Suprapubic skin (tissue), 4 donors: ENCODE measurements at regions not wholly inside any gene's neighbourhood (a gene's known extent, or its start where the extent isn't known, plus 50 kb on each side); places are given as distances from the start of the nearest gene placed in this dataset.
A peak's percentile ranks its signal among the peaks of the same experiment; 100 is the strongest.

ENCODE experiments used
- DNase-seq, 2 donors: peaks; one replicate each; pipeline ENCODE4 v3.0.0-alpha.2; 2019; ENCODE audit warnings: low spot score in 2 of 2
- H3K27ac ChIP-seq: fragments of 200-600 bp; sonication (generic); one replicate; pipeline ENCODE4 v1.5.1; 2019
- H3K27me3 ChIP-seq: fragments of 200-600 bp; sonication (generic); one replicate; pipeline ENCODE4 v1.5.1; 2019
- H3K36me3 ChIP-seq: fragments of 200-600 bp; sonication (generic); one replicate; pipeline ENCODE4 v1.5.1; 2019
- H3K4me1 ChIP-seq: fragments of 200-600 bp; sonication (generic); one replicate; pipeline ENCODE4 v1.5.1; 2019
- H3K4me3 ChIP-seq: fragments of 200-600 bp; sonication (generic); one replicate; pipeline ENCODE4 v1.5.1; 2019; ENCODE audit warnings: mild to moderate bottlenecking
- H3K9me3 ChIP-seq: fragments of 200-600 bp; sonication (generic); one replicate; pipeline ENCODE4 v1.5.1; 2019
- CTCF ChIP-seq, 2 donors: fragments of 200-600 bp in 1 of 2; fragments of 450-650 bp in 1 of 2; sonication (generic) in 1 of 2; IDR thresholded peaks; one replicate each; pipeline ENCODE4 v1.5.1; 2016 to 2019; ENCODE audit warnings: antibody characterized with exemption in 2 of 2, mild to moderate bottlenecking in 1 of 2, moderate library complexity in 1 of 2
- EP300 ChIP-seq: sonication (generic); formaldehyde crosslinking; IDR thresholded peaks from one replicate; pipeline ENCODE4 v1.6.1; 2017; ENCODE audit warnings: antibody characterized with exemption
- POLR2A ChIP-seq, 2 donors: fragments of 450-650 bp; IDR thresholded peaks; one replicate each; pipeline ENCODE4 v1.6.1; 2017; ENCODE audit warnings: antibody characterized with exemption in 2 of 2, mild to moderate bottlenecking in 2 of 2, moderate library complexity in 2 of 2
- POLR2AphosphoS5 ChIP-seq, 3 donors: sonication (generic); formaldehyde crosslinking; IDR thresholded peaks; one replicate each; pipeline ENCODE4 v1.6.1; 2017; ENCODE audit warnings: antibody characterized with exemption in 3 of 3
- WGBS: methylation state at CpG from one replicate; pipeline ENCODE4 v1.1.5; 2018; 5-methylcytosine and 5-hydroxymethylcytosine counted together

- no peak for TF ChIP-seq POLR2A (IDR thresholded peaks at IDR 0.05)
- no peak for TF ChIP-seq POLR2AphosphoS5 (IDR thresholded peaks at IDR 0.05)
- H3K4me1 ChIP-seq = peaks cover 4% of the 10 kb centered on the region
- no peaks in the 10 kb centered on the region for H3K9me3 ChIP-seq
- DNase-seq = no peak
- H3K36me3 ChIP-seq = no peaks in the 10 kb centered on the region
- H3K4me3 ChIP-seq = no peak overlapping the region
- WGBS = 80% methylated on average over 5 of the region's 5 CpGs
- no peaks in the 10 kb centered on the region for H3K27me3 ChIP-seq
- H3K27ac ChIP-seq = no peak overlapping the region
Observed at GRCh38 chr14:71395151-71395604, 487.9 kb downstream of the PCNX1 start.

DNA sequence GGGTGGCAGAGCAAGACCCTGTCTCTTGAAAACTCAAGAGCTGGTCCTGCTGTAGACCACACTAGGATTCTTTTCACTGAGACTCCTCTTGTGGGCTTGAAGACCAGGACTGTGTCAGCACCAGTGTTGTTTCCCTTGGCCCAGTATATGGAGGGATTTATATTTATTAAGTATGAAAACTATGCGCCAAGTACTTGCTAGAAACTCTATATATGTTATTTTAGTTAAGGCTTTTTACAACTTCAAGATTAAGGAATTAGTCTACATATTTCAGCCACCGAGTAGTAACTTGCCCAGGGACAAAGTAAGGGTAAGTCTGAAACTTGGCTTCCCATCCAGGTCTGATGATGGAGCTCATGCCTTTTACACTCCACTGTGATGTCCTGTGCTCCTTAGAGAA lies 488.4 kb downstream of the PCNX1 start:
- Histone ChIP-seq H3K4me1 (peaks cover 4% of the 10 kb centered on the region), H3K9me3 (no peaks in the 10 kb centered on the region), H3K27ac (no peak overlapping the region), H3K36me3 (no peaks in the 10 kb centered on the region), H3K4me3 (no peak overlapping the region), H3K27me3 (no peaks in the 10 kb centered on the region)
- 82% methylated on average over 2 of the region's 2 CpGs for WGBS
- TF ChIP-seq POLR2A (IDR thresholded peaks at IDR 0.05) = no peak
- TF ChIP-seq CTCF (IDR thresholded peaks at IDR 0.05) = no peak
- TF ChIP-seq POLR2AphosphoS5 (IDR thresholded peaks at IDR 0.05) = no peak
- TF ChIP-seq EP300 = no peak
- DNase-seq = no peak

GRCh38 chr14:71396050-71396677 lies 488.9 kb downstream of the PCNX1 start:
- H3K27ac ChIP-seq = no peak overlapping the region
- H3K4me1 ChIP-seq = peaks cover 9% of the 10 kb centered on the region
- no peaks in the 10 kb centered on the region for H3K36me3 ChIP-seq
- H3K27me3 ChIP-seq = no peaks in the 10 kb centered on the region
- no peak for TF ChIP-seq EP300
- no peak for TF ChIP-seq POLR2A (IDR thresholded peaks at IDR 0.05)
- no peak for TF ChIP-seq CTCF (IDR thresholded peaks at IDR 0.05)
- no peak for TF ChIP-seq POLR2AphosphoS5 (IDR thresholded peaks at IDR 0.05)
- no peak for DNase-seq
- no peak overlapping the region for H3K4me3 ChIP-seq
- H3K9me3 ChIP-seq = no peaks in the 10 kb centered on the region
- 97% methylated on average over 3 of the region's 3 CpGs for WGBS

DNA sequence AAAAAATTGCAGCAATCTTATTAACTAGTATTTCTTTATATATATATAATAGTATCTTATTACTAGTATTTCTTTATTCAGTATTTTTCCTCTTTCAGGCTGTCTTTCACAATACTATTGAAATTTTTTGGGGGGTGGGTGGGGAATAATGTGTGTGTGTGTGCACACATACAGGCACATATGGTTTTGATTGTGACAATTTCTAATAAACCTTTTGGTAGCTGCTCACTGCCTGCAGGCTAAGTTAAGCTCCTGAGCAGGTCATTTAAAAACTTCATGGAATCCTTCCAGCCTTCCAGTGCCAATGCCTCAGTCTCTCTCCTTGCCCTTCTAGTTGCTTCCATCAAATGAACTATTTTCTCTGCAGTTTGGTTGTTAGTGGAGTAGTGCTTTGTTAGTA lies 490.1 kb downstream of the PCNX1 start:
- no peaks in the 10 kb centered on the region for H3K9me3 ChIP-seq
- TF ChIP-seq CTCF (IDR thresholded peaks at IDR 0.05) (no peak), EP300 (no peak), POLR2A (IDR thresholded peaks at IDR 0.05) (no peak), POLR2AphosphoS5 (IDR thresholded peaks at IDR 0.05) (no peak)
- H3K4me3 ChIP-seq = no peak overlapping the region
- no peaks in the 10 kb centered on the region for H3K27me3 ChIP-seq
- H3K36me3 ChIP-seq = no peaks in the 10 kb centered on the region
- no peak overlapping the region for H3K27ac ChIP-seq
- DNase-seq = no peak
- H3K4me1 ChIP-seq = peaks cover 10% of the 10 kb centered on the region

- H3K4me3 ChIP-seq = no peak overlapping the region
- H3K4me1 ChIP-seq = peaks cover 10% of the 10 kb centered on the region
- DNase-seq = no peak
- no peak overlapping the region for H3K27ac ChIP-seq
- H3K27me3 ChIP-seq = no peaks in the 10 kb centered on the region
- H3K36me3 ChIP-seq = no peaks in the 10 kb centered on the region
- WGBS = 74% methylated on average over 3 of the region's 3 CpGs
- H3K9me3 ChIP-seq = no peaks in the 10 kb centered on the region
- TF ChIP-seq CTCF (IDR thresholded peaks at IDR 0.05) (no peak), POLR2A (IDR thresholded peaks at IDR 0.05) (no peak), EP300 (no peak), POLR2AphosphoS5 (IDR thresholded peaks at IDR 0.05) (no peak)
Observed at GRCh38 chr14:71398450-71398849, 491.2 kb downstream of the PCNX1 start.

DNA sequence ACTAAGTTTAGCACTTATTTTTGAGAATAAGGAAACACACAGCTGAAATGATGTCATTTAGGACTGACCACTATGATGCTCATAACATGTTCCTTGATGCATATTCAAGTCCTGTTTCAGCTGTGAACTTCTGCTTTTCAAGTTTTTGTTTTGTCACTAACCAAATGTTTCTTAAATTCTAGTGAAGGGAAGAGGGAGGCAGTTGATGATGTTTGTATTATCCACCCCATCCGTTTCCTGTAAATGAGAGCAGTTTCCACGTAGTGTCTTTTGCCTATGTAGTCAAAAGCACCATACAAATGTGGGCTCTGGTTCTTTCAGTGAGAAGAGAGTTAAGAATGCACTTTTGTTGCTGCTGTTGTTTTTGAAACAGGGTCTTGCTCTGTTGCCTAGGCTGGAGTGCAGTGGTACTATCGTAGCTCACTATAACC lies 491.8 kb downstream of the PCNX1 start:
- peaks cover 6% of the 10 kb centered on the region for H3K4me1 ChIP-seq
- no peaks in the 10 kb centered on the region for H3K27me3 ChIP-seq
- peak overlapping the region; percentile 56 for H3K27ac ChIP-seq
- WGBS = 73% methylated on average over 3 of the region's 3 CpGs
- TF ChIP-seq EP300 (peak; percentile 22), POLR2AphosphoS5 (IDR thresholded peaks at IDR 0.05) (no peak), CTCF (IDR thresholded peaks at IDR 0.05) (no peak)
- no peaks in the 10 kb centered on the region for H3K9me3 ChIP-seq
- no peak for DNase-seq
- no peaks in the 10 kb centered on the region for H3K36me3 ChIP-seq
- no peak overlapping the region for H3K4me3 ChIP-seq
